Endothelial cell of umbilical vein (primary cell): ENCODE measurements at regions not wholly inside any gene's neighbourhood (a gene's known extent, or its start where the extent isn't known, plus 50 kb on each side); places are given as distances from the start of the nearest gene placed in this dataset.

Experiments
- BruUV-seq: library from RNA; stranded (reverse); fragments of 400-500 nt; replicated peaks from 2 replicates; lab custom pipeline; 2021; lab: Mats Ljungman, UMichigan
- CTCF ChIA-PET: fragments of 300-600, 350-600 bp; sonication (Branson Sonifier 250); formaldehyde crosslinking; loops from one replicate; lab custom pipeline; 2021; ENCODE audit warnings: antibody characterized with exemption, inconsistent platforms; lab: Charles Lee
- POLR2A ChIA-PET: fragments of 300-600, 350-600 bp; sonication (Branson Sonifier 250); formaldehyde crosslinking; loops from one replicate; lab custom pipeline; 2021; ENCODE audit warnings: antibody characterized with exemption, inconsistent platforms; lab: Charles Lee
- DNase-seq: peaks from one replicate; pipeline ENCODE4 v3.0.0-alpha.2; 2011; ENCODE audit warnings: low read depth, low spot score
- FAIRE-seq: peaks from 2 replicates; lab custom pipeline; 2011; peaks lifted over from hg19 to GRCh38; lab: Jason Lieb, UNC
- H2AFZ ChIP-seq: 2 replicates; pipeline ENCODE4 v1.6.0; 2012; ENCODE audit warnings: low read depth, low read length, control low read depth, inconsistent platforms
- H3K27ac ChIP-seq: 2 replicates; pipeline ENCODE4 v1.5.1; 2011; ENCODE audit warnings: low read depth, mild to moderate bottlenecking, control low read depth, low read length, moderate library complexity; ENCODE audit not compliant: insufficient read depth
- H3K27me3 ChIP-seq, 2 experiments: 2 replicates each; pipeline versions ENCODE4 v1.6.0 to v1.6.1; 2011; ENCODE audit warnings: low read length in 2 of 2, mixed read lengths in 1 of 2; ENCODE audit not compliant: control insufficient read depth in 2 of 2, insufficient read depth in 2 of 2
- H3K36me3 ChIP-seq, 2 experiments: 2 replicates in 1 of 2; 3 replicates in 1 of 2; pipeline ENCODE4 v1.5.1; 2011; ENCODE audit warnings: low read length in 2 of 2, mild to moderate bottlenecking in 1 of 2, moderate library complexity in 1 of 2; ENCODE audit not compliant: control insufficient read depth in 2 of 2, insufficient read depth in 2 of 2; ENCODE audit errors: extremely low read depth in 1 of 2
- H3K4me1 ChIP-seq: 3 replicates; pipeline ENCODE4 v1.5.1; 2011; ENCODE audit warnings: mild to moderate bottlenecking, low read length; ENCODE audit not compliant: control insufficient read depth, insufficient read depth; ENCODE audit errors: extremely low read depth
- H3K4me2 ChIP-seq: 2 replicates; pipeline ENCODE4 v1.6.1; 2011; ENCODE audit warnings: low read length, control low read depth, mixed read lengths; ENCODE audit not compliant: insufficient read depth
- H3K4me3 ChIP-seq, 3 experiments: fragments of 200-600 bp in 1 of 3; sonication (generic), shearing (Covaris generic) in 1 of 3; replicated peaks in 1 of 3; 2 replicates each; pipeline ENCODE4 v1.5.1; 2011 to 2016; ENCODE audit warnings: control low read depth in 3 of 3, low read length in 3 of 3, mild to moderate bottlenecking in 2 of 3, inconsistent platforms in 1 of 3, low read depth in 1 of 3, moderate library complexity in 1 of 3; ENCODE audit not compliant: insufficient read depth in 1 of 3
- H3K79me2 ChIP-seq: 2 replicates; pipeline ENCODE4 v1.6.0; 2012; ENCODE audit warnings: low read length, inconsistent platforms; ENCODE audit not compliant: control insufficient read depth, insufficient read depth
- H3K9ac ChIP-seq: replicated peaks from 2 replicates; pipeline ENCODE3; 2011; ENCODE audit warnings: low read length, control low read depth; ENCODE audit not compliant: insufficient read depth; ENCODE audit errors: extremely low read depth
- H3K9me1 ChIP-seq: replicated peaks from 3 replicates; pipeline ENCODE4 v1.6.0; 2011; ENCODE audit warnings: mild to moderate bottlenecking, low read length; ENCODE audit not compliant: control insufficient read depth, insufficient read depth; ENCODE audit errors: extremely low read depth
- H3K9me3 ChIP-seq: replicated peaks from 2 replicates; pipeline ENCODE4 v1.5.1; 2012; ENCODE audit warnings: low read length, inconsistent platforms; ENCODE audit not compliant: control insufficient read depth, insufficient read depth
- H4K20me1 ChIP-seq: replicated peaks from 2 replicates; pipeline ENCODE3; 2011; ENCODE audit warnings: mild to moderate bottlenecking, low read length; ENCODE audit not compliant: control insufficient read depth, insufficient read depth; ENCODE audit errors: extremely low read depth
- CTCF ChIP-seq, 2 donors: IDR thresholded peaks; 1 replicate in 1 of 2; 2 replicates in 1 of 2; pipeline ENCODE4 v1.5.1; 2011; ENCODE audit warnings: low read length in 2 of 2, mild to moderate bottlenecking in 2 of 2, moderate library complexity in 2 of 2, control low read depth in 1 of 2, inconsistent platforms in 1 of 2, low read depth in 1 of 2; ENCODE audit not compliant: insufficient read depth in 1 of 2; ENCODE audit errors: extremely low read depth in 1 of 2
- EZH2 ChIP-seq: IDR thresholded peaks from 2 replicates; pipeline ENCODE4 v1.6.1; 2012; ENCODE audit warnings: borderline replicate concordance, low read depth, mild to moderate bottlenecking, moderate library complexity, low read length, inconsistent platforms; ENCODE audit not compliant: severe bottlenecking
- FOS ChIP-seq: IDR thresholded peaks from 2 replicates; pipeline ENCODE4 v1.6.1; 2011; ENCODE audit warnings: mild to moderate bottlenecking, low read length, moderate library complexity, borderline replicate concordance; ENCODE audit not compliant: insufficient read depth
- GATA2 ChIP-seq: IDR thresholded peaks from 2 replicates; pipeline ENCODE4 v1.7.0; 2011; ENCODE audit warnings: low read depth, mild to moderate bottlenecking, moderate library complexity, mixed read lengths, low read length; ENCODE audit not compliant: insufficient read length, insufficient read depth
- JUN ChIP-seq: IDR thresholded peaks from 2 replicates; pipeline ENCODE4 v1.6.1; 2011; ENCODE audit warnings: borderline replicate concordance, low read depth; ENCODE audit not compliant: insufficient read length, insufficient read depth
- MAX ChIP-seq: IDR thresholded peaks from 2 replicates; pipeline ENCODE4 v1.6.1; 2011; ENCODE audit not compliant: insufficient read depth, insufficient read length
- MYC ChIP-seq: IDR thresholded peaks from one replicate; pipeline ENCODE4 v1.6.1; 2011; ENCODE audit warnings: mild to moderate bottlenecking, low read depth, low read length
- POLR2A ChIP-seq: IDR thresholded peaks from 2 replicates; pipeline ENCODE4 v1.6.1; 2012; ENCODE audit warnings: low read depth, mild to moderate bottlenecking, control low read depth, low read length
- POLR2AphosphoS5 ChIP-seq: IDR thresholded peaks from 2 replicates; pipeline ENCODE4 v1.6.1; 2012; ENCODE audit warnings: low read depth, mild to moderate bottlenecking, control low read depth, low read length, moderate library complexity; ENCODE audit not compliant: insufficient read depth
- dilution Hi-C: fragments of 300-500 bp; cut with MboI; formaldehyde crosslinking; loops from one replicate; pipeline ENCODE4 v1.15.0; 2019; ENCODE audit warnings: low sequenced_read_pairs; ENCODE audit not compliant: extremely low pct_ligation_motif_present
- intact Hi-C: fragments of 100-400 bp; cut with micrococcal nuclease; formaldehyde crosslinking; loops from one replicate; pipeline ENCODE4 v1.10.0; 2022

- no peaks in the 10 kb centered on the region for H3K27me3 ChIP-seq
- H4K20me1 ChIP-seq = no peaks in the 10 kb centered on the region
- no peak overlapping the region for H3K4me3 ChIP-seq
- POLR2A ChIA-PET = no interaction called here
- TF ChIP-seq POLR2A (no peak), EZH2 (no peak), POLR2AphosphoS5 (no peak), FOS (no peak), MYC (no peak)
- dilution Hi-C loops = no loop called here
- no TSS peak for BruUV-seq
- no peaks in the 10 kb centered on the region for H3K9me1 ChIP-seq
- CTCF ChIA-PET = no interaction called here
- no peaks in the 10 kb centered on the region for H3K36me3 ChIP-seq
- DNase-seq (no peak), FAIRE-seq (no peak)
- no peak overlapping the region for H3K9ac ChIP-seq
- H3K9me3 ChIP-seq = peaks cover 5% of the 10 kb centered on the region
- intact Hi-C loops = no loop called here
- H3K4me1 ChIP-seq = no peaks in the 10 kb centered on the region
- no peak overlapping the region for H3K27ac ChIP-seq
- no peaks in the 10 kb centered on the region for H3K79me2 ChIP-seq
- no peak overlapping the region for H3K4me2 ChIP-seq
- H2AFZ ChIP-seq = no peak overlapping the region
These were observed 994.7 kb upstream of the POU3F3 start for GRCh38 chr2:103859238-103859637.

GRCh38 chr2:103860016-103860415 is 993.9 kb upstream of the POU3F3 start:
- dilution Hi-C loops = no loop called here
- Histone ChIP-seq H2AFZ (no peak overlapping the region), H3K79me2 (no peaks in the 10 kb centered on the region), H3K4me2 (no peak overlapping the region), H3K9me1 (no peaks in the 10 kb centered on the region), H3K9me3 (peaks cover 5% of the 10 kb centered on the region), H3K4me1 (no peaks in the 10 kb centered on the region), H3K9ac (no peak overlapping the region), H3K4me3 (no peak overlapping the region), H4K20me1 (no peaks in the 10 kb centered on the region), H3K27ac (no peak overlapping the region), H3K27me3 (no peaks in the 10 kb centered on the region), H3K36me3 (no peaks in the 10 kb centered on the region)
- FAIRE-seq = no peak
- no peak for DNase-seq
- ChIA-PET CTCF (no interaction called here), POLR2A (no interaction called here)
- TF ChIP-seq MYC (no peak), EZH2 (no peak), POLR2AphosphoS5 (no peak), FOS (no peak), POLR2A (no peak), MAX (no peak), GATA2 (no peak), CTCF (IDR thresholded peaks at IDR 0.05; ENCODE audit: extremely low read depth in 1 of 2, insufficient read depth in 1 of 2, low read depth in 1 of 2, low read length in 2 of 2) (no peak), JUN (no peak)
- intact Hi-C loops = no loop called here
- no TSS peak for BruUV-seq
